GM19193 (cell line): ENCODE measurements at regions not wholly inside any gene's neighbourhood (a gene's known extent, or its start where the extent isn't known, plus 50 kb on each side); places are given as distances from the start of the nearest gene placed in this dataset.

ENCODE experiments used
- POLR2A ChIP-seq: IDR thresholded peaks from 4 replicates; pipeline ENCODE4 v1.6.1; 2011; ENCODE audit not compliant: insufficient read depth, insufficient read length; ENCODE audit errors: extremely low read depth

DNA sequence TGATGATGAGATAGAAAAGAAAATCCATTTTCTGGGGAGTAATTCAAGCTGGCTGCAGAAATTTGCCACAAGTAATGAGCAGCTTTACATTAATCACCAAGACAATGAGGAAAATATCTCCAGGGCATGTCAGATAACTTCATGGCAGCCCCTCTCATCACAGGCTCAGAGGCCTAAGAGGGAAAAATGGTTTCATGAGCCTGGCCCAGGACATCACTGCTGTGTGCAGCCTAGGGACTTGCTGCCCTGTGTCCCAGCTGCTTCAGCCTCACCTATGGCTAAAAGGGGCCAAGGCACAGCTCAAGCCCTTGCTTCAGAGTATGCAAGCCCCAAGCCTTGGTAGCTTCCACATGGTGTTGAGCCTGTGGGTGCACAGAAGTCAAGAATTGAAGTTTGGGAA is 161.7 kb downstream of the OPA1 start:
- no peak for TF ChIP-seq POLR2A

DNA sequence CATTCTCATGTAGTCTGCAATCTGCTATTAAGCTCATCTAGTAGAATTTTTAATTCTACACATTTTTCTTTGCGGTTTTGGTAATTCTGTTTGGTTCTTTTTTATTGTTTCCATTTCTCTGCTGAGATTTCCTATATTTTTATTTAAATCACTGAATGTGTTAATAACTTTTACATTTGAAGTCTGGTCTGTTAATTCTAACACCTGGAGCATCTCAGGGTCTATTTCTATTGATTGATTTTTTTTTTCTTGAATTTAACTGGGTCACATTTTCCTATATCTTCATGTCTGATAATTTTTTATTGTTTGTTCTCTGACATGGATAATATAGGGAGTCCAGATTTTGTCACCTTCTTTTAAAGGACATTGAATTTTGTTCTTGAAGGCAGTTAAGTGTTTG is 163.5 kb downstream of the OPA1 start:
- TF ChIP-seq POLR2A, result no peak

DNA sequence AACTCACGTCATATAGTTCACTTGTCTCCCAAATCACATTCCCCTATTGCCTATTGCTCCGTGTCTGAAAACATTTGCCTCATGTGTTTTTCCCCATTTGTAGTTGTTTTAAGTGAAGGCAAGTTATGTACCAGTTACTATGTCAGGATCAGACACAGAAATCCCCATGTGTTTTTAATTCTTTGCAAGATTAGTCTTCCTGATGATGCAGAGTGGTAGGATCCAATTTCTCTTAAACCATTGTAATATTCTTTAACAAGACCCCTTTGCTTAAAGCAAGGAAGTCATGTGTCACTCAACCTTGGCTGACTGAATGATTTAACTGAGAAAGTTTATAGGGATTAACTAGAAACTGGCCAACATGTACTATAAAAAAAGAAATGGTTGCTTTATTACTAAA is 164.4 kb downstream of the OPA1 start:
- TF ChIP-seq POLR2A, result no peak

DNA sequence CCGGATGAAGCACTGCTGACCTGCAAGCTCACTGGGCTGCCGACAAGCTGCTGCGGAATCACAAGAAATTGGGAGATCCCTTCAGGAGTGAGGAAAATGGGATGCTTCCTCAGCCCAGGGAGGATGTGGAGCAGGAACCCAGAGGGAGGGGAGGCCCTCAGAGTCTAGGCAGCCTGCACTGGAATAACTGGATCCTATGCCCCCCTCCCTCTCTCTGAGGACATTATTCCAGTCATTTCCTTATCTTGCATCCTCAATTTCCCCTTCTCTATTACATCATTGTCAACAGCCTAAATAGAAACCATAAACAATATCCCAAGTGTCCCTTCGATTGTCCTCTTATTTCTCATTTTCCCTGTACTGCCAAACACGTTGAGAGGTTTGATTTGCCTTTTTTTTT is 169.0 kb downstream of the OPA1 start:
- TF ChIP-seq POLR2A, result no peak

- TF ChIP-seq POLR2A, result no peak
Observed at GRCh38 chr3:193762657-193763056, 169.6 kb downstream of the OPA1 start.

DNA sequence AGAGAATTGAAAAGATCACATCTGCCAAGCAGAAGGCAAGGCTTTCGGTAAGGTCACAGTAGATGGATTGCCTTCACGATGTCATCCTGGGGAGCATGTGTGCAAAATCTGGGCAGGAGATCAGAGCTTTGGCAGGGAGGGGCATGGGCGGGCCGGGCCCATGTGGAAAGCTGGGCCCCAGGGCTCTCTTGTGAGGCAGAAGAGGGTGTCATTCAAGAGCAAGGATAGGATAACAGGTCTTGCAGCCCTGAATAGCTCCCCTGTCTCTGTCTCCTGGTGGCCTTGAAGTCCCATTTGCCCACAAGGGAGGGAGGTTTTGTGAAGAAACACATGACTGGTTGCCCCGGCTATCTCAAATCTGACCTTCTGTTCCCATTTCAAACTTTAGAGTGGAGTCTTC is 172.0 kb downstream of the OPA1 start:
- no peak for TF ChIP-seq POLR2A

GRCh38 chr3:193767353-193768069 is 174.5 kb downstream of the OPA1 start:
- no peak for TF ChIP-seq POLR2A

GRCh38 chr3:193768070-193768394 is 175.0 kb downstream of the OPA1 start:
- no peak for TF ChIP-seq POLR2A

DNA sequence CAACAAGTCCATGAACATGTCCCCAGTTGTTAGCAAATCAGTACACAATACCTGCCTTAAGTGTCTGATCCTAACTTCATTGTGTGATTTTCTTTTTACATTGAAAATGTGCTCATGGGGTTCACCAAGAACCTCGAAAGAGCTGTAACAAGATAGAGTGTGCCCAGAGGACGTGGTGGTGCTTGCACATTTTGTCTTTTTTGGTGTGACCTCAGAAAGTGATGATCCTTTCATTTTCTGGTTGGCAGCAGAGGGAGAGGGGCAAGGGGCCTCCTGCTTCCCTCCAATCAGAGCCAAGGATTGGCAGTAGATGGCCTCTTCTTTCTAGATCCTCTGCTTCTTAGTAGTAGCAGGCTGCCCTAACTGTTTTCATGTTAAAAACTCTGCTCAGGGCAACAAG is 176.4 kb downstream of the OPA1 start:
- no peak for TF ChIP-seq POLR2A

DNA sequence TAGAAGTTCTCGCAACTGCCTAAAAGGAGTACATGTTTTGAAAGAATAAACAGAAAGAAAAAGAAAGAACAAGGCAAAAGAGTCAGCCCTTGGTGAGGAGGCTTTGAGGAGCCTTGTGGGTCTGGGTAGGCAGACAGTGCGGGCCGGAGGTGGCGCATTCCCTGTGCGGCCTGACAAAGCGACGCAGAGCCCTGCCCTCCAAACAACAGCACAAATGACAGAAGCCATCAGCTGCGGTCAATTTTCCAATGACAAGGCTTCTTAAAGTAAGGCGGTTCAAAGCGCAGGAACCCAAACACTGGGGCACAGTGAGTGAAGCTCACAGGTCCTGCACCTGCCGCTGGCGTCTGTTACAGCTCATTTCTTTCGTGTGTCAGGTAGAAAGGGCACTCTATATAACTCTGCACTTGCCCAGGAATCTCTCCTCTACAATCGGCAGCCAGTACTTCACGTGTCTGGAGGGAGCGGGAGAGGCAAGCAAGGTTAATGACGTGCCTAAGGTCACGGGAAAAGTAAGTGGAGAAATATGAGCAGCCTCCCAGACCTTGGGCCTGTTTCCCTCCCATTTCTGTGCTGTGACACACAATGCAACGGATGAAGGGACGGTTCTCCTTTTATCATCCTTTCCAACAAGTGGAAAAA is 178.1 kb downstream of the OPA1 start:
- no peak for TF ChIP-seq POLR2A

GRCh38 chr3:193771653-193772421 is 178.8 kb downstream of the OPA1 start:
- no peak for TF ChIP-seq POLR2A

DNA sequence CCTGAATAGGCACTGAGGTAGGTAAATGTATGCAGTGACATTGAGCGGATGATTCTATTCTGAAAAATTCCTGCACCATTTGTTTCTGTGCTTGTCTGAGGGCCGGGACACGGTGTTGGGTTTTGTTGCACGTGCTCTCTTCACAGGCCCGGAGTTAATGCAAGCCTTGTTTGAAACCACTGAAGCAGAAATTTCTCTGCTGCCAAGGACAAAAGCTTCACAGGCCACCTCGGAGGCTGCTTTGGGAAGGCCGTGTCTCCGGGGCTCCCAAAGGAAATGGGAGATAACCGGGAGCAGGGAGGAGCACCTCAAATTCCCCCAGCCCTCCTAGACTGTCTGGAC is 179.4 kb downstream of the OPA1 start:
- no peak for TF ChIP-seq POLR2A

- no peak for TF ChIP-seq POLR2A
Observed at GRCh38 chr3:193773266-193774220, 180.5 kb downstream of the OPA1 start.

DNA sequence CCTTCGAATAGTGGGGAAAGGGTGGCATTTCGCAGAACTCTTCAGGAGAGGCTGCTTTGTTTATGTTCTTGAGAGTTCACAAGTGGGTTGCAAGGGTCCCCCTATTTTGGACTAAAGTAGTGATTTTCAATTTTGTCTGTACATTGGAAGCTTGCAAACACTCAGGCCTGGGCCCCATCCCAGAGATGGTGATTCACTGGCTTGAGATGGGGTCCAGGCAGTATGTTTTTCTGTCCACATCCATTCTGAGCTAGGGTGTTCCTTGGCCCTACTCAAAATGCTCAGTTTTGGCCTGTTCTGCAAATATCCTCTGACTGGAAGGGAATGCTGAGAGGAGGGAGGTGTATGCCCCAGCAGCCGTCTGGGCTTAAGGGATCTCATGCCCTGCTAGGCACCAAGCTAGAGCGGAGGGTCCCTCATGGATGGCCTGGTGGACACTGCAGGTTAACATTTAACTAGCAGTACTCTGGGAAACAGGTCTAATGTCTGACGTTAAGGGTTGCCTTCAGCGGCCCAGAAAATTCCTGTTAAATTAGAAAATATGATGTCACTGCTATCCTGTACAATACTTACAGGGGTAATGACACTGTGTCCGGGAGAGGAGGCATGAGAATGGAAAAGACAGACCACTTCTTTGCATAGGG is 181.4 kb downstream of the OPA1 start:
- TF ChIP-seq POLR2A, result no peak

- TF ChIP-seq POLR2A, result no peak
Observed at GRCh38 chr3:193774916-193775285, 181.9 kb downstream of the OPA1 start.

- no peak for TF ChIP-seq POLR2A
Observed at GRCh38 chr3:193775421-193776077, 182.5 kb downstream of the OPA1 start.
